Suprapubic skin (tissue), 4 donors: ENCODE measurements at regions not wholly inside any gene's neighbourhood (a gene's known extent, or its start where the extent isn't known, plus 50 kb on each side); places are given as distances from the start of the nearest gene placed in this dataset.

Source experiments
- DNase-seq, 2 donors: peaks; one replicate each; pipeline ENCODE4 v3.0.0-alpha.2; 2019; ENCODE audit warnings: low spot score in 2 of 2
- H3K27ac ChIP-seq: fragments of 200-600 bp; sonication (generic); one replicate; pipeline ENCODE4 v1.5.1; 2019
- H3K27me3 ChIP-seq: fragments of 200-600 bp; sonication (generic); one replicate; pipeline ENCODE4 v1.5.1; 2019
- H3K36me3 ChIP-seq: fragments of 200-600 bp; sonication (generic); one replicate; pipeline ENCODE4 v1.5.1; 2019
- H3K4me1 ChIP-seq: fragments of 200-600 bp; sonication (generic); one replicate; pipeline ENCODE4 v1.5.1; 2019
- H3K4me3 ChIP-seq: fragments of 200-600 bp; sonication (generic); one replicate; pipeline ENCODE4 v1.5.1; 2019; ENCODE audit warnings: mild to moderate bottlenecking
- H3K9me3 ChIP-seq: fragments of 200-600 bp; sonication (generic); one replicate; pipeline ENCODE4 v1.5.1; 2019
- EP300 ChIP-seq: sonication (generic); formaldehyde crosslinking; IDR thresholded peaks from one replicate; pipeline ENCODE4 v1.6.1; 2017; ENCODE audit warnings: antibody characterized with exemption
- POLR2A ChIP-seq, 2 donors: fragments of 450-650 bp; IDR thresholded peaks; one replicate each; pipeline ENCODE4 v1.6.1; 2017; ENCODE audit warnings: antibody characterized with exemption in 2 of 2, mild to moderate bottlenecking in 2 of 2, moderate library complexity in 2 of 2
- POLR2AphosphoS5 ChIP-seq, 3 donors: sonication (generic); formaldehyde crosslinking; IDR thresholded peaks; one replicate each; pipeline ENCODE4 v1.6.1; 2017; ENCODE audit warnings: antibody characterized with exemption in 3 of 3
- WGBS: methylation state at CpG from one replicate; pipeline ENCODE4 v1.1.5; 2018; 5-methylcytosine and 5-hydroxymethylcytosine counted together
- TF ChIP-seq, protein P1 (sequence below), 2 donors: fragments of 200-600 bp in 1 of 2; fragments of 450-650 bp in 1 of 2; sonication (generic) in 1 of 2; IDR thresholded peaks; one replicate each; pipeline ENCODE4 v1.5.1; 2016 to 2019; ENCODE audit warnings: antibody characterized with exemption in 2 of 2, mild to moderate bottlenecking in 1 of 2, moderate library complexity in 1 of 2

DNA sequence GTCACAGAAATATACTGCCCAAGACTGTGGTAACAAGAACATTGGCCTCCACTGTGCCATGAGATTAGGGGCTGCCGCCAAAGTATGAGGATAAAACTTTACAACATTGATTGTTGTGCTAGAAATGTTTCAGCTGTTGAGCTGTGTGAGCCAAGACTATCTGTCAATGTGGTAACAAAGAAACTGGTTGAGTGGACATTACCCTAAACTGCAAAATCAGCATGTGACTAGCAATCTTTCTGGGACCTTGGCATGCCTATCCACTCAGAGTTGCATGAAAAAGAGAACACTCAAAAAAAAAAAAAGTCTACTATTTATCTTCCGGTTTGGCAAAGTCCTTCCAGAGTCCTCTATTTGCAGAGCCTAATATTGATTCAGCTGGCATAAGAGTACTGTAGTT is 605.6 kb upstream of the CNTNAP2 start:
- Histone ChIP-seq H3K4me3 (no peak overlapping the region), H3K27me3 (no peaks in the 10 kb centered on the region), H3K27ac (no peak overlapping the region), H3K36me3 (no peaks in the 10 kb centered on the region), H3K9me3 (peaks cover 4% of the 10 kb centered on the region), H3K4me1 (no peaks in the 10 kb centered on the region)
- WGBS, result 83% methylated on average over 2 of the region's 2 CpGs
- no peak for DNase-seq
- no peak for TF ChIP-seq POLR2AphosphoS5 (IDR thresholded peaks at IDR 0.05)
- TF ChIP-seq, protein P1, sequence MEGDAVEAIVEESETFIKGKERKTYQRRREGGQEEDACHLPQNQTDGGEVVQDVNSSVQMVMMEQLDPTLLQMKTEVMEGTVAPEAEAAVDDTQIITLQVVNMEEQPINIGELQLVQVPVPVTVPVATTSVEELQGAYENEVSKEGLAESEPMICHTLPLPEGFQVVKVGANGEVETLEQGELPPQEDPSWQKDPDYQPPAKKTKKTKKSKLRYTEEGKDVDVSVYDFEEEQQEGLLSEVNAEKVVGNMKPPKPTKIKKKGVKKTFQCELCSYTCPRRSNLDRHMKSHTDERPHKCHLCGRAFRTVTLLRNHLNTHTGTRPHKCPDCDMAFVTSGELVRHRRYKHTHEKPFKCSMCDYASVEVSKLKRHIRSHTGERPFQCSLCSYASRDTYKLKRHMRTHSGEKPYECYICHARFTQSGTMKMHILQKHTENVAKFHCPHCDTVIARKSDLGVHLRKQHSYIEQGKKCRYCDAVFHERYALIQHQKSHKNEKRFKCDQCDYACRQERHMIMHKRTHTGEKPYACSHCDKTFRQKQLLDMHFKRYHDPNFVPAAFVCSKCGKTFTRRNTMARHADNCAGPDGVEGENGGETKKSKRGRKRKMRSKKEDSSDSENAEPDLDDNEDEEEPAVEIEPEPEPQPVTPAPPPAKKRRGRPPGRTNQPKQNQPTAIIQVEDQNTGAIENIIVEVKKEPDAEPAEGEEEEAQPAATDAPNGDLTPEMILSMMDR (IDR thresholded peaks at IDR 0.05), result no peak
- no peak for TF ChIP-seq POLR2A (IDR thresholded peaks at IDR 0.05)
- no peak for TF ChIP-seq EP300

DNA sequence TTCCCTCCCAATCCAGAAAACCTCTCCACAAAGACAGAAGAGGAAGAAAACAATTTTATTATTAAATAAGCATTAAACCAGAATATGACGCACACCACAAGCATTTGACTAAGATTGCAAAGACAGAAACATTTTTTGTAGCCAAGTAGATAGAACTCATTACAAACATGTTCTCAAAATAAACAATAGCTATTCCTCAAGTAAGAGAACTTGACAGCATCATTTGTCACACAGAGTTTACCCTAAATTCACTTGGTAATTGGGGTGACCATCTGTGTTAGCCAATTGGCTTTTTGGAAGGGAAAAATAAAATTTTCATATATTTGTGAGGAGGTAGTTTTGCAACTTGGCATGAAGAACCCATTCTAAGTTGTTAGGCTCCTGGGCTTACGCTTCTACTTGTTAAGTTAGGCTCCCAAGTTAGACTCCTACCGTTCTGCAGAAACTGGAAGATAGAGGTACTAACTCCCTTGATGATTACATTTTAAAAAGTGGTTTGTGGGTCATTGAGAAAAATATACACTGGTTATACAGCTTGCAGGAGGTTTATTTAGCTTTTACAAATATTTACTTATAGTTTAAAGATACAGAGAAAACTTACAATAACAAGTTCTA is 618.6 kb upstream of the CNTNAP2 start:
- DNase-seq, result no peak
- H3K4me1 ChIP-seq, result no peaks in the 10 kb centered on the region
- WGBS, result 72% methylated on average over 3 of the region's 3 CpGs
- H3K27ac ChIP-seq, result no peak overlapping the region
- H3K9me3 ChIP-seq, result no peaks in the 10 kb centered on the region
- TF ChIP-seq POLR2A (IDR thresholded peaks at IDR 0.05) (no peak), POLR2AphosphoS5 (IDR thresholded peaks at IDR 0.05) (no peak), EP300 (no peak)
- TF ChIP-seq, protein P1 (IDR thresholded peaks at IDR 0.05), result no peak
- H3K36me3 ChIP-seq, result no peaks in the 10 kb centered on the region
- H3K27me3 ChIP-seq, result no peaks in the 10 kb centered on the region
- H3K4me3 ChIP-seq, result no peak overlapping the region

DNA sequence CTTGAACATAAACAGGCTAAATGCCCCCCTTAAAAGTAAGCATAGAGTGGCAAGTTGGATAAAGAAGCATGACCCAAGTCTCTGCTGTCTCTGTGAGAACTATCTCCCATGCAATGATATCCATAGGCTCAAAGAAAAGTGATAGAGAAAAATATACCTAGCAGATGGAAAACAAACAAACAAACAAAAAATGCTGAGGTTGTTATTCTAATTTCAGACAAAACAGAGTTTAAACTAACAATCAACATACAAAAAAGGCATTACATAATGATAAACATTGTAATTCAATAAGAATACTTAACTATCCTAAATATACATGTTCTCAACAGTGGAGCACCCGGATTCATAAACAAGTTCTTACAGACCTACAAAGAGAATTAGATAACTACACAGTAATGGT is 626.2 kb upstream of the CNTNAP2 start:
- Histone ChIP-seq H3K4me3 (no peak overlapping the region), H3K27ac (no peak overlapping the region), H3K9me3 (peaks cover 9% of the 10 kb centered on the region), H3K27me3 (no peaks in the 10 kb centered on the region), H3K4me1 (no peaks in the 10 kb centered on the region), H3K36me3 (no peaks in the 10 kb centered on the region)
- no peak for DNase-seq
- TF ChIP-seq POLR2A (IDR thresholded peaks at IDR 0.05), result no peak
- TF ChIP-seq, protein P1 (IDR thresholded peaks at IDR 0.05), result no peak
- no peak for TF ChIP-seq EP300
- TF ChIP-seq POLR2AphosphoS5 (IDR thresholded peaks at IDR 0.05), result no peak
- WGBS, result 92% methylated on average over 1 of the region's 1 CpG

DNA sequence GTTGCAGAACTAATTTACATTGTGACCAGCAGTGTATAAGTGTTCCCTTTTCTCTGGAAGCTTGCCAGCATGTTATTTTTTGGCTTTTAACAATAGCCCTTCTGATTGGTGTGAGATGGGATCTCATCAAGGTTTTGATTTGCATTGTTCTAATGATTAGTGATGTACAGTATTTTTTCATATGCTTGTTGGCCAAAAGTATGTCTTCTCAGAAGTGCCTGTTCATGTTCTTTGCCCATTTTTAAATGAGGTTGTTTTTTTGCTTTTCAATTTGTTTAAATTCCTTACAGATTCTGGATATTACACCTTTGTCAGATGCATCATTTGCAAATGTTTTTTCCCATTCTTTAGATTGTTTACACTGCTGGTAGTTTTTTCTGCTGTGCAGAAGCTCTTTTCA is 627.0 kb upstream of the CNTNAP2 start:
- H3K9me3 ChIP-seq, result peaks cover 9% of the 10 kb centered on the region
- H3K4me1 ChIP-seq, result no peaks in the 10 kb centered on the region
- TF ChIP-seq EP300, result no peak
- TF ChIP-seq POLR2A (IDR thresholded peaks at IDR 0.05), result no peak
- TF ChIP-seq, protein P1 (IDR thresholded peaks at IDR 0.05), result no peak
- no peak for TF ChIP-seq POLR2AphosphoS5 (IDR thresholded peaks at IDR 0.05)
- DNase-seq, result no peak
- H3K4me3 ChIP-seq, result no peak overlapping the region
- no peaks in the 10 kb centered on the region for H3K36me3 ChIP-seq
- H3K27me3 ChIP-seq, result no peaks in the 10 kb centered on the region
- no peak overlapping the region for H3K27ac ChIP-seq

DNA sequence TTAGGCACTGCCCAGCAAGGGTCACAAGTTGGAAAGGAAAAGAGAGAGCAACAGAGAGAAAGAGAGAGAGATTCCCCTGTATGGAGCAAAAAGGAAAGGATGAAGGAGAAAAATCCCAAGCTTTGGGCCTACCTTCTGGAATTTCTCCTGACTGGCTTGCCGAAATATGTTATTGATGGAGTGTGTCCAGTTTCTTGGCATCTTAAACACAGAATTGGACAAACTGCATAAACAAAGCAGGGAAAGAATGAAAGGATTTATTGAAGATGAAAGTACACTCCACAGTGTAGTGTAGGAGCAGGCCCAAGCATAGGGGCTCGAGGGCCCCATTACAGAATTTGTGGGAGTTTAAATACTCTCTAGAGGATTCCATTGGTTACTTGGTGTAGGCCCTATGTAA is 627.8 kb upstream of the CNTNAP2 start:
- 18% methylated on average over 2 of the region's 2 CpGs for WGBS
- no peak for TF ChIP-seq POLR2AphosphoS5 (IDR thresholded peaks at IDR 0.05)
- TF ChIP-seq EP300, result no peak
- no peak for TF ChIP-seq POLR2A (IDR thresholded peaks at IDR 0.05)
- TF ChIP-seq, protein P1 (IDR thresholded peaks at IDR 0.05), result no peak
- no peaks in the 10 kb centered on the region for H3K36me3 ChIP-seq
- no peak overlapping the region for H3K4me3 ChIP-seq
- H3K9me3 ChIP-seq, result peaks cover 9% of the 10 kb centered on the region
- no peak for DNase-seq
- no peaks in the 10 kb centered on the region for H3K4me1 ChIP-seq
- H3K27me3 ChIP-seq, result no peaks in the 10 kb centered on the region
- H3K27ac ChIP-seq, result no peak overlapping the region
